GM19455 (cell line): ENCODE measurements at regions not wholly inside any gene's neighbourhood (a gene's known extent, or its start where the extent isn't known, plus 50 kb on each side); places are given as distances from the start of the nearest gene placed in this dataset.

Source experiments
- ATAC-seq: cut with Tn5 transposase; IDR thresholded peaks from one replicate; pipeline ENCODE4 v1.9.1; 2021; ENCODE audit not compliant: unreplicated experiment

- no peak for ATAC-seq
These were observed 64.9 kb upstream of the BARHL2 start for GRCh38 chr1:90782046-90782445.

DNA sequence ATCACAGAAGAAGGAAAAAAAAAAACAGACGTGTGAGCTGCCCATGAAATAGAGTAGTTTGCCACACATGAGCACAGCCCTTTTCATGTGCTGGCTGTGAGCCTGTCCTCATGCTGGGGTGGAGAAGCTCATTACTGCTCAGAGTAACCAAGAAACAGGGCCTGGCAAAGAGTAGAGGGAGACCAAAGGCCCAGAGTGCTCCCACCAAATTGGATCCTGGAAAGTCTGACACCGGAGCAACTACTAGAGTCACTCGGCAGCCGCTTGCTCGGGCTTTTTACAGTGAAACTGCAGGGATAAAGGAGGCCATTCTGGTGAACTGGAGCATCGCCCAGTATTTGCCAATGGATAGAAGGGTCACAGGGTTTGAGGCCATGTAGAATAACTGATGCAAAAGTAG lies 64.4 kb upstream of the BARHL2 start:
- ATAC-seq = no peak

DNA sequence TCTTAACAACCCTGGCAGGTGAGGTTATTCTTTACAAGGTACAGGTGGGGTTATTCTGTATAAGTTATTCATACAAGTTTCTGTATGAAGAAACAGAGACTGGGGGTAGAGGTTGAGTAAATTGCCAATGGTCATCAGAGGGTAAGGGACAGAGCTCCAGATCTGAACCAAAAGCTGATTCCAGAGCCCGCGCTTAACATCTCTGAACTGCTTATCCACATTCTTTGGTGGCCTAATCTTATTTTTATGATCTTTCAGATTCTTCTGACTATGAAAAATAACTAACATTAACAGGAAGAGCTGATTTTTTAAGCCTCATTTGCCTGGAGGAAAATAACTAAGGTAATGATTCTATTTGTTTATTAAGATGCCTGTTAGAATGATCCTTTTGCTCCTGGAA lies 63.9 kb upstream of the BARHL2 start:
- ATAC-seq = no peak

DNA sequence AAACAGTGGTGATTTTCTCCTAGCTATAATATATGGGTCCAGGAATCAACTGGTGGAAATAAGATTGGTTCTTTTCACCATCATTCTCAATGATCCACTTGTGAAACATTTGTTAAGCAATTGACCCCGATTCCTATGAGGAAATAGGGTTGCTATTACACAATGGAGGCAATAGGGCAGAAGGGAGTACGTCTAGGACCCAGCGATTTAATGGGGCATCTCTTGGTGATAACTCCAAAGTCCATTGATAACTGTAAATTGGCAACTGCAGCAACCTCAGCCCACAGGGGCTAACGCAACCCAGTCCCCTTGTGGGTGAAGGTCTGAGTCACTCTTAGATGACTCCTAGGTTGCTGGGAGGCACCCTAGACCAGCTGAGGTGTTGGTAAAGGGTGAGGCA lies 62.5 kb upstream of the BARHL2 start:
- no peak for ATAC-seq

DNA sequence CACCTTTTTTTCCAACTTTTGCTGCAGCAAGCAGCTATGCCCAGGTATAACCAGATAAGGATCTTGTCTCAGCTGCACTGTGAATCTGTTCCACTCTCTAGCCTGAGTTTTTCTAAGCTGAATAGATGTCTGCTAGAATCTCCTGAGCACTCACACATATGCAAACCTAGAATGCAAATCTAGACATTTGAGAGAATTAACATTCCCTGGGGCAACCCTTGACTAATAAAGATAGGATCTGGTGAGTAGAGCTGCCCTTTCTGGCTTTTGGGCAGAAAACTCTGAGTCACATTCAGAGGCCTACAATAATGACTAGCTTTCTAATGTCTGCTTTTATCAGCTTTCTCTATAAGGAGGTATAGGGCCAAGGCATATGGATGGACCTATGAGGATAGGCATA lies 61.4 kb upstream of the BARHL2 start:
- no peak for ATAC-seq

DNA sequence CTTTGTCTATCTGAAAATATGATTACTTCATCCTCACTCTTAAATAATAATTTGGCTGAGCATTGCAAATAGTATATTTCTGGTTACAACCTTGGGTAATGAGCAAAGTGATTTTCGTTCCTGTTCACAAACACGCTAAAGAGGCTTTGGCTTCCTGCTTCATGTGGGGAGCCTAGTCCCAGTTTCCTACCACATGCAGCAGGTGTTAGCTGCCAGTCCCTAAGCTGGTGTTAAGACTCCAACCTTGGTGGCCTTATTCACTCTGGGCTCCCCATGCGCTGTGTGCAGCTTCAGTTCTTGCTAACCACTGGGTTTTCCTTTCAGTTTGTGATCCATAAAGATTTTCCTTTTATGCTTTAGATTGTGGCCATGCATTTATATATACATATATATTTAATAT lies 56.7 kb upstream of the BARHL2 start:
- ATAC-seq = no peak

- no peak for ATAC-seq
These were observed 51.7 kb upstream of the BARHL2 start for GRCh38 chr1:90768826-90769225.

DNA sequence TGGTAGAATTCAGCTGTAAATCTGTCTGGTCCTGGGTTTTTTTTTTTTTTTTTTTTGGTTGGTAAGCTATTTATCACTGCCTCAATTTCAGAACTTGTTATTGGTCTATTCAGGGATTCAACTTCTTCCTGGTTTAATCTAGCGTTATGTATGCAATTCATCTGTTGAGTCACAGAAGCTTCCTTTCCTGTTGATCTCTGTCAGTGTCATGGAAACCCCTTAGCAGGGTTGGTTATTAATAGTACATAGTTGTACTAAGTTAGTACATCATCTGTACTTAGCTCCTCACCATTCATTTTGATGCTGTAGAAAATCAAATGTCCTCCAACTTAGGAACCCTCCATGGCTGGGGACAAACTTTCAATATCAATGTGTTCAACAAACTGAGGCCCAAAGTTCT lies 51.0 kb upstream of the BARHL2 start:
- no peak for ATAC-seq
